Mesenchymal stem cell (in vitro differentiated cells and primary cell): ENCODE measurements at regions not wholly inside any gene's neighbourhood (a gene's known extent, or its start where the extent isn't known, plus 50 kb on each side); places are given as distances from the start of the nearest gene placed in this dataset.

Source experiments
- DNase-seq: peaks from one replicate; pipeline ENCODE4 v3.0.0-alpha.2; 2013
- H2AFZ ChIP-seq: one replicate; pipeline ENCODE4 v1.6.1; 2013; ENCODE audit warnings: low read depth, mild to moderate bottlenecking, control low read depth, inconsistent platforms, low read length, moderate library complexity
- H2AK5ac ChIP-seq: 2 replicates; pipeline ENCODE4 v1.6.1; 2013; ENCODE audit warnings: low read length, moderate library complexity, mild to moderate bottlenecking, inconsistent platforms; ENCODE audit not compliant: severe bottlenecking
- H2BK120ac ChIP-seq: one replicate; pipeline ENCODE4 v1.6.1; 2013; ENCODE audit warnings: low read depth, mild to moderate bottlenecking, inconsistent platforms, low read length, moderate library complexity
- H2BK12ac ChIP-seq, 2 experiments: one replicate each; pipeline ENCODE4 v1.6.1; 2013; ENCODE audit warnings: inconsistent platforms in 2 of 2, low read length in 2 of 2, mild to moderate bottlenecking in 2 of 2, moderate library complexity in 2 of 2, control low read depth in 1 of 2
- H2BK15ac ChIP-seq: one replicate; pipeline ENCODE4 v1.6.1; 2013; ENCODE audit warnings: mild to moderate bottlenecking, low read depth, inconsistent platforms; ENCODE audit not compliant: poor library complexity, severe bottlenecking
- H2BK5ac ChIP-seq: 2 replicates; pipeline ENCODE4 v1.6.1; 2013; ENCODE audit warnings: low read depth, mild to moderate bottlenecking, low read length, control low read depth, inconsistent platforms; ENCODE audit not compliant: poor library complexity, severe bottlenecking
- H3K14ac ChIP-seq, 2 experiments: one replicate each; pipeline ENCODE4 v1.6.1; 2013; ENCODE audit warnings: inconsistent platforms in 2 of 2, low read length in 2 of 2, control low read depth in 1 of 2, mild to moderate bottlenecking in 1 of 2, moderate library complexity in 1 of 2
- H3K18ac ChIP-seq, 2 experiments: one replicate each; pipeline ENCODE4 v1.6.1; 2013; ENCODE audit warnings: inconsistent platforms in 2 of 2, low read length in 2 of 2, control low read depth in 1 of 2, low read depth in 1 of 2, mild to moderate bottlenecking in 1 of 2
- H3K23ac ChIP-seq, 2 experiments: one replicate each; pipeline ENCODE4 v1.6.1; 2013; ENCODE audit warnings: inconsistent platforms in 2 of 2, low read length in 2 of 2, mild to moderate bottlenecking in 2 of 2, moderate library complexity in 2 of 2, control low read depth in 1 of 2
- H3K27ac ChIP-seq: 2 replicates; pipeline ENCODE4 v1.5.1; 2013; ENCODE audit warnings: mild to moderate bottlenecking, moderate library complexity, low read length, control low read depth, inconsistent platforms; ENCODE audit not compliant: poor library complexity, severe bottlenecking
- H3K27me3 ChIP-seq, 2 experiments: 2 replicates each; pipeline versions ENCODE4 v1.6.1 to v1.7.0; 2013; ENCODE audit warnings: low read length in 2 of 2, mild to moderate bottlenecking in 2 of 2, moderate library complexity in 2 of 2, control low read depth in 1 of 2, inconsistent platforms in 1 of 2; ENCODE audit not compliant: control insufficient read depth in 1 of 2, insufficient read depth in 1 of 2
- H3K36me3 ChIP-seq, 2 experiments: 2 replicates each; pipeline versions ENCODE4 v1.6.1 to v1.7.0; 2013; ENCODE audit warnings: low read length in 2 of 2, control low read depth in 1 of 2, inconsistent platforms in 1 of 2, low read depth in 1 of 2, mild to moderate bottlenecking in 1 of 2; ENCODE audit not compliant: insufficient read depth in 2 of 2, control insufficient read depth in 1 of 2
- H3K4ac ChIP-seq, 2 experiments: one replicate each; pipeline ENCODE4 v1.6.1; 2013; ENCODE audit warnings: inconsistent platforms in 2 of 2, low read length in 2 of 2, mild to moderate bottlenecking in 2 of 2, moderate library complexity in 2 of 2, control low read depth in 1 of 2, low read depth in 1 of 2
- H3K4me1 ChIP-seq: 2 replicates; pipeline ENCODE4 v1.6.1; 2013; ENCODE audit warnings: low read depth, low read length, control low read depth; ENCODE audit not compliant: control insufficient read depth, insufficient read depth
- H3K4me2 ChIP-seq: 2 replicates; pipeline ENCODE4 v1.6.1; 2013; ENCODE audit warnings: low read length, mild to moderate bottlenecking, inconsistent platforms; ENCODE audit not compliant: poor library complexity, severe bottlenecking
- H3K4me3 ChIP-seq, 2 experiments: 2 replicates each; pipeline versions ENCODE4 v1.5.1 to v1.7.0; 2013; ENCODE audit warnings: low read length in 2 of 2, mild to moderate bottlenecking in 2 of 2, control low read depth in 1 of 2, low read depth in 1 of 2; ENCODE audit not compliant: insufficient read depth in 1 of 2
- H3K79me1 ChIP-seq: replicated peaks from 2 replicates; pipeline ENCODE4 v1.6.1; 2013; ENCODE audit warnings: mild to moderate bottlenecking, control low read depth, low read length, inconsistent platforms; ENCODE audit not compliant: poor library complexity, severe bottlenecking
- H3K9ac ChIP-seq: 2 replicates; pipeline ENCODE4 v1.7.0; 2013; ENCODE audit warnings: mild to moderate bottlenecking, low read length, moderate library complexity
- H3K9me3 ChIP-seq: 2 replicates; pipeline ENCODE4 v1.7.0; 2013; ENCODE audit warnings: mild to moderate bottlenecking, low read length; ENCODE audit not compliant: control insufficient read depth
- H4K8ac ChIP-seq: one replicate; pipeline ENCODE4 v1.6.1; 2013; ENCODE audit warnings: inconsistent platforms, mild to moderate bottlenecking, low read length, moderate library complexity
- H4K91ac ChIP-seq: one replicate; pipeline ENCODE4 v1.6.1; 2013; ENCODE audit warnings: mild to moderate bottlenecking, low read length, inconsistent platforms
- WGBS: methylation state at CpG from one replicate; pipeline ENCODE4 v1.1.7; 2013; ENCODE audit warnings: mixed read lengths; 5-methylcytosine and 5-hydroxymethylcytosine counted together

- H4K91ac ChIP-seq, result no peak overlapping the region
- no peak overlapping the region for H2AK5ac ChIP-seq
- H2BK120ac ChIP-seq, result no peak overlapping the region
- H3K9ac ChIP-seq, result no peak overlapping the region
- H2BK12ac ChIP-seq, result no peak overlapping the region
- no peak overlapping the region for H2BK5ac ChIP-seq
- no peak overlapping the region for H3K18ac ChIP-seq
- DNase-seq, result no peak
- H3K36me3 ChIP-seq, result no peaks in the 10 kb centered on the region
- H2BK15ac ChIP-seq, result no peak overlapping the region
- no peak overlapping the region for H3K4me3 ChIP-seq
- H3K27me3 ChIP-seq, result no peaks in the 10 kb centered on the region
- no peak overlapping the region for H3K14ac ChIP-seq
- H3K4me1 ChIP-seq, result no peaks in the 10 kb centered on the region
- H3K4ac ChIP-seq, result no peak overlapping the region
- H3K79me1 ChIP-seq, result no peaks in the 10 kb centered on the region
- no peak overlapping the region for H3K23ac ChIP-seq
- no peak overlapping the region for H2AFZ ChIP-seq
- H4K8ac ChIP-seq, result no peak overlapping the region
- WGBS, result 66% methylated on average over 3 of the region's 3 CpGs
- H3K9me3 ChIP-seq, result peaks cover 32% of the 10 kb centered on the region
- no peak overlapping the region for H3K27ac ChIP-seq
- no peak overlapping the region for H3K4me2 ChIP-seq
These were observed 169.7 kb downstream of the NPR3 start for GRCh38 chr5:32880796-32881195.

GRCh38 chr5:32887390-32887789, 176.3 kb downstream of the NPR3 start:
- no peak overlapping the region for H3K23ac ChIP-seq
- DNase-seq, result no peak
- no peak overlapping the region for H3K18ac ChIP-seq
- H3K9me3 ChIP-seq, result peaks cover 24% of the 10 kb centered on the region
- 70% methylated on average over 2 of the region's 2 CpGs for WGBS
- H2AK5ac ChIP-seq, result no peak overlapping the region
- H2BK15ac ChIP-seq, result no peak overlapping the region
- no peak overlapping the region for H4K91ac ChIP-seq
- H2BK5ac ChIP-seq, result no peak overlapping the region
- H3K4me3 ChIP-seq, result no peak overlapping the region
- no peak overlapping the region for H3K4me2 ChIP-seq
- H3K4ac ChIP-seq, result no peak overlapping the region
- no peak overlapping the region for H4K8ac ChIP-seq
- H3K27me3 ChIP-seq, result no peaks in the 10 kb centered on the region
- H3K79me1 ChIP-seq, result no peaks in the 10 kb centered on the region
- H3K9ac ChIP-seq, result no peak overlapping the region
- no peak overlapping the region for H2BK12ac ChIP-seq
- no peak overlapping the region for H2BK120ac ChIP-seq
- H2AFZ ChIP-seq, result no peak overlapping the region
- no peak overlapping the region for H3K27ac ChIP-seq
- no peak overlapping the region for H3K14ac ChIP-seq
- no peaks in the 10 kb centered on the region for H3K4me1 ChIP-seq
- H3K36me3 ChIP-seq, result no peaks in the 10 kb centered on the region

GRCh38 chr5:32889078-32889477, 178.0 kb downstream of the NPR3 start:
- H2BK5ac ChIP-seq, result no peak overlapping the region
- no peak overlapping the region for H3K9ac ChIP-seq
- H3K18ac ChIP-seq, result no peak overlapping the region
- no peak overlapping the region for H3K4ac ChIP-seq
- WGBS, result 70% methylated on average over 1 of the region's 1 CpG
- no peak overlapping the region for H3K14ac ChIP-seq
- H3K27ac ChIP-seq, result no peak overlapping the region
- H3K4me3 ChIP-seq, result no peak overlapping the region
- no peak overlapping the region for H3K23ac ChIP-seq
- DNase-seq, result no peak
- no peak overlapping the region for H3K4me2 ChIP-seq
- no peaks in the 10 kb centered on the region for H3K36me3 ChIP-seq
- H3K79me1 ChIP-seq, result no peaks in the 10 kb centered on the region
- no peak overlapping the region for H4K91ac ChIP-seq
- peaks cover 8% of the 10 kb centered on the region for H3K9me3 ChIP-seq
- no peak overlapping the region for H2AFZ ChIP-seq
- H4K8ac ChIP-seq, result no peak overlapping the region
- no peak overlapping the region for H2BK120ac ChIP-seq
- H2AK5ac ChIP-seq, result no peak overlapping the region
- no peaks in the 10 kb centered on the region for H3K4me1 ChIP-seq
- no peak overlapping the region for H2BK15ac ChIP-seq
- H2BK12ac ChIP-seq, result no peak overlapping the region
- H3K27me3 ChIP-seq, result no peaks in the 10 kb centered on the region

- Histone ChIP-seq H2AK5ac (no peak overlapping the region), H3K9me3 (no peaks in the 10 kb centered on the region), H3K27ac (no peak overlapping the region), H3K9ac (no peak overlapping the region), H3K27me3 (no peaks in the 10 kb centered on the region), H3K36me3 (no peaks in the 10 kb centered on the region), H3K4me2 (no peak overlapping the region), H2BK12ac (no peak overlapping the region), H4K8ac (no peak overlapping the region), H4K91ac (no peak overlapping the region), H2BK5ac (no peak overlapping the region), H3K23ac (no peak overlapping the region), H3K18ac (no peak overlapping the region), H3K4me1 (no peaks in the 10 kb centered on the region), H2BK15ac (no peak overlapping the region), H3K79me1 (no peaks in the 10 kb centered on the region), H3K4me3 (no peak overlapping the region), H2AFZ (no peak overlapping the region), H2BK120ac (no peak overlapping the region), H3K4ac (no peak overlapping the region), H3K14ac (no peak overlapping the region)
- WGBS, result no CpG with 5 or more reads among the region's 2 CpGs
- DNase-seq, result no peak
These were observed 192.5 kb downstream of the NPR3 start for GRCh38 chr5:32903613-32904012.
